ENCODE measurements at regions not wholly inside any gene's neighbourhood (a gene's known extent, or its start where the extent isn't known, plus 50 kb on each side); places are given as distances from the start of the nearest gene placed in this dataset.

- no peak for DNase-seq (ENCODE audit: low spot score)
- H3K4me3 ChIP-seq, result no peak overlapping the region
- H3K27me3 ChIP-seq (replicated peaks; ENCODE audit: insufficient read depth), result no peaks in the 10 kb centered on the region
- H3K27ac ChIP-seq, result no peak overlapping the region
- TF ChIP-seq, protein P1, sequence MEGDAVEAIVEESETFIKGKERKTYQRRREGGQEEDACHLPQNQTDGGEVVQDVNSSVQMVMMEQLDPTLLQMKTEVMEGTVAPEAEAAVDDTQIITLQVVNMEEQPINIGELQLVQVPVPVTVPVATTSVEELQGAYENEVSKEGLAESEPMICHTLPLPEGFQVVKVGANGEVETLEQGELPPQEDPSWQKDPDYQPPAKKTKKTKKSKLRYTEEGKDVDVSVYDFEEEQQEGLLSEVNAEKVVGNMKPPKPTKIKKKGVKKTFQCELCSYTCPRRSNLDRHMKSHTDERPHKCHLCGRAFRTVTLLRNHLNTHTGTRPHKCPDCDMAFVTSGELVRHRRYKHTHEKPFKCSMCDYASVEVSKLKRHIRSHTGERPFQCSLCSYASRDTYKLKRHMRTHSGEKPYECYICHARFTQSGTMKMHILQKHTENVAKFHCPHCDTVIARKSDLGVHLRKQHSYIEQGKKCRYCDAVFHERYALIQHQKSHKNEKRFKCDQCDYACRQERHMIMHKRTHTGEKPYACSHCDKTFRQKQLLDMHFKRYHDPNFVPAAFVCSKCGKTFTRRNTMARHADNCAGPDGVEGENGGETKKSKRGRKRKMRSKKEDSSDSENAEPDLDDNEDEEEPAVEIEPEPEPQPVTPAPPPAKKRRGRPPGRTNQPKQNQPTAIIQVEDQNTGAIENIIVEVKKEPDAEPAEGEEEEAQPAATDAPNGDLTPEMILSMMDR (IDR thresholded peaks at IDR 0.05), result no peak
- H3K4me1 ChIP-seq (ENCODE audit: control insufficient read depth in 1 of 2, low read depth in 2 of 2), result no peaks in the 10 kb centered on the region
- H3K9me3 ChIP-seq, result no peaks in the 10 kb centered on the region
- no peaks in the 10 kb centered on the region for H3K36me3 ChIP-seq
- ATAC-seq (ENCODE audit: insufficient number of reproducible peaks, low FRiP score, low read depth), result no peak
Measured at GRCh38 chr5:2803751-2804150, 52.3 kb upstream of the IRX2 start.

GRCh38 chr5:2802693-2803365, 51.4 kb upstream of the IRX2 start:
- TF ChIP-seq, protein P1 (IDR thresholded peaks at IDR 0.05), result no peak
- H3K4me3 ChIP-seq, result no peak overlapping the region
- no peak for ATAC-seq (ENCODE audit: insufficient number of reproducible peaks, low FRiP score, low read depth)

GRCh38 chr5:2801577-2802525, 50.4 kb upstream of the IRX2 start:
- H3K4me3 ChIP-seq, result no peak overlapping the region
- H3K9me3 ChIP-seq, result no peaks in the 10 kb centered on the region
- TF ChIP-seq, protein P1 (IDR thresholded peaks at IDR 0.05), result no peak
- H3K4me1 ChIP-seq (ENCODE audit: control insufficient read depth in 1 of 2, low read depth in 2 of 2), result no peaks in the 10 kb centered on the region
- no peaks in the 10 kb centered on the region for H3K27me3 ChIP-seq (replicated peaks; ENCODE audit: insufficient read depth)
- no peak overlapping the region for H3K27ac ChIP-seq
- DNase-seq (ENCODE audit: low spot score) (no peak), ATAC-seq (ENCODE audit: insufficient number of reproducible peaks, low FRiP score, low read depth) (no peak)
- H3K36me3 ChIP-seq, result no peaks in the 10 kb centered on the region

More at GRCh38 chr5:2802693-2803365, 51.4 kb upstream of the IRX2 start:
- Histone ChIP-seq H3K4me1 (ENCODE audit: control insufficient read depth in 1 of 2, low read depth in 2 of 2) (no peaks in the 10 kb centered on the region), H3K9me3 (no peaks in the 10 kb centered on the region), H3K27me3 (replicated peaks; ENCODE audit: insufficient read depth) (no peaks in the 10 kb centered on the region), H3K27ac (no peak overlapping the region), H3K36me3 (no peaks in the 10 kb centered on the region)
- no peak for DNase-seq (ENCODE audit: low spot score)
